ENCODE measurements at regions not wholly inside any gene's neighbourhood (a gene's known extent, or its start where the extent isn't known, plus 50 kb on each side); places are given as distances from the start of the nearest gene placed in this dataset.
"Not testable (repeated sequence)": the region's sequence is repeated elsewhere in the genome, so short reads cannot be mapped to it uniquely, and the experiment has no call there.

GRCh38 chr5:124980163-124980941 lies 233.9 kb upstream of the ZNF608 start:
- Histone ChIP-seq H3K36me3 (no peaks in the 10 kb centered on the region), H3K27me3 (no peaks in the 10 kb centered on the region), H3K4me3 (no peak overlapping the region), H3K27ac (no peak overlapping the region), H3K9me3 (no peaks in the 10 kb centered on the region), H3K4me1 (peaks cover 0 to 12% (median 2%) of the 10 kb centered on the region in 4 donors)
- TF ChIP-seq POLR2A (IDR thresholded peaks at IDR 0.05) (no peak), POLR2AphosphoS5 (IDR thresholded peaks at IDR 0.05) (no peak), EP300 (IDR thresholded peaks at IDR 0.05; ENCODE audit: low read depth) (no peak), CTCF (IDR thresholded peaks at IDR 0.05) (no peak)
- WGBS, 2 donors (ENCODE audit: low coverage in 1 of 2) = 51 to 59% methylated on average over 8 to 9 of the region's 9 CpGs
- in situ Hi-C loops (cut with MboI; ENCODE audit: low pct_ligation_motif_present in 1 of 4, low pct_unique_long_range_greater_than_20kb in 1 of 4, low sequenced_read_pairs in 3 of 4) (no loop called here), intact Hi-C loops (cut with DNase I; ENCODE audit: low total_unique reads) (no loop called here)
- DNase-seq = no peak

- no peak for DNase-seq
- no peaks in the 10 kb centered on the region for H3K9me3 ChIP-seq
- H3K4me3 ChIP-seq = no peak overlapping the region
- H3K36me3 ChIP-seq = no peaks in the 10 kb centered on the region
- H3K4me1 ChIP-seq = peaks cover 0 to 12% (median 2%) of the 10 kb centered on the region in 4 donors
- no peaks in the 10 kb centered on the region for H3K27me3 ChIP-seq
- no peak overlapping the region for H3K27ac ChIP-seq
- intact Hi-C loops (cut with DNase I; ENCODE audit: low total_unique reads) = no loop called here
- in situ Hi-C loops (cut with MboI; ENCODE audit: low pct_ligation_motif_present in 1 of 4, low pct_unique_long_range_greater_than_20kb in 1 of 4, low sequenced_read_pairs in 3 of 4) = no loop called here
- no peak for TF ChIP-seq EP300 (IDR thresholded peaks at IDR 0.05; ENCODE audit: low read depth)
- TF ChIP-seq POLR2A (IDR thresholded peaks at IDR 0.05) = no peak
- no peak for TF ChIP-seq CTCF (IDR thresholded peaks at IDR 0.05)
- TF ChIP-seq POLR2AphosphoS5 (IDR thresholded peaks at IDR 0.05) = no peak
- 45 to 62% methylated on average over 4 of the region's 4 CpGs for WGBS, 2 donors (ENCODE audit: low coverage in 1 of 2)
Measured at GRCh38 chr5:124981901-124982300, 235.5 kb upstream of the ZNF608 start.

GRCh38 chr5:124986170-124986569 lies 239.7 kb upstream of the ZNF608 start:
- Histone ChIP-seq H3K27me3 (no peaks in the 10 kb centered on the region), H3K4me1 (peaks cover 0 to 7% (median 0%) of the 10 kb centered on the region in 4 donors), H3K36me3 (no peaks in the 10 kb centered on the region), H3K4me3 (no peak overlapping the region), H3K9me3 (no peaks in the 10 kb centered on the region), H3K27ac (no peak overlapping the region)
- WGBS, 2 donors (ENCODE audit: low coverage in 1 of 2) = 68 to 82% methylated on average over 3 of the region's 3 CpGs
- intact Hi-C loops (cut with DNase I; ENCODE audit: low total_unique reads) = no loop called here
- in situ Hi-C loops (cut with MboI; ENCODE audit: low pct_ligation_motif_present in 1 of 4, low pct_unique_long_range_greater_than_20kb in 1 of 4, low sequenced_read_pairs in 3 of 4) = no loop called here
- TF ChIP-seq CTCF (IDR thresholded peaks at IDR 0.05) = no peak
- no peak for DNase-seq

GRCh38 chr5:124986667-124987066 lies 240.2 kb upstream of the ZNF608 start:
- H3K4me3 ChIP-seq = no peak overlapping the region
- DNase-seq = no peak
- intact Hi-C loops (cut with DNase I; ENCODE audit: low total_unique reads) (no loop called here), in situ Hi-C loops (cut with MboI; ENCODE audit: low pct_ligation_motif_present in 1 of 4, low pct_unique_long_range_greater_than_20kb in 1 of 4, low sequenced_read_pairs in 3 of 4) (no loop called here)
- 96 to 100% methylated on average over 3 of the region's 3 CpGs for WGBS, 2 donors (ENCODE audit: low coverage in 1 of 2)
- no peaks in the 10 kb centered on the region for H3K27me3 ChIP-seq
- TF ChIP-seq CTCF (IDR thresholded peaks at IDR 0.05) (no peak), EP300 (IDR thresholded peaks at IDR 0.05; ENCODE audit: low read depth) (no peak), POLR2A (IDR thresholded peaks at IDR 0.05) (no peak), POLR2AphosphoS5 (IDR thresholded peaks at IDR 0.05) (no peak)
- peaks cover 0 to 10% (median 0%) of the 10 kb centered on the region in 4 donors for H3K4me1 ChIP-seq
- no peak overlapping the region for H3K27ac ChIP-seq
- no peaks in the 10 kb centered on the region for H3K9me3 ChIP-seq
- no peaks in the 10 kb centered on the region for H3K36me3 ChIP-seq

GRCh38 chr5:124987786-124988185 lies 241.3 kb upstream of the ZNF608 start:
- WGBS, 2 donors (ENCODE audit: low coverage in 1 of 2) = 75 to 100% methylated on average over 3 of the region's 3 CpGs
- H3K36me3 ChIP-seq; H3K27me3 ChIP-seq; DNase-seq; in situ Hi-C loops (cut with MboI; ENCODE audit: low pct_ligation_motif_present in 1 of 4, low pct_unique_long_range_greater_than_20kb in 1 of 4, low sequenced_read_pairs in 3 of 4); H3K4me3 ChIP-seq; intact Hi-C loops (cut with DNase I; ENCODE audit: low total_unique reads); H3K9me3 ChIP-seq; H3K27ac ChIP-seq: not testable (repeated sequence)
- H3K4me1 ChIP-seq = peaks cover 0 to 10% (median 0%) of the 10 kb centered on the region in 4 donors
